ENCODE measurements at regions not wholly inside any gene's neighbourhood (a gene's known extent, or its start where the extent isn't known, plus 50 kb on each side); places are given as distances from the start of the nearest gene placed in this dataset.

DNA sequence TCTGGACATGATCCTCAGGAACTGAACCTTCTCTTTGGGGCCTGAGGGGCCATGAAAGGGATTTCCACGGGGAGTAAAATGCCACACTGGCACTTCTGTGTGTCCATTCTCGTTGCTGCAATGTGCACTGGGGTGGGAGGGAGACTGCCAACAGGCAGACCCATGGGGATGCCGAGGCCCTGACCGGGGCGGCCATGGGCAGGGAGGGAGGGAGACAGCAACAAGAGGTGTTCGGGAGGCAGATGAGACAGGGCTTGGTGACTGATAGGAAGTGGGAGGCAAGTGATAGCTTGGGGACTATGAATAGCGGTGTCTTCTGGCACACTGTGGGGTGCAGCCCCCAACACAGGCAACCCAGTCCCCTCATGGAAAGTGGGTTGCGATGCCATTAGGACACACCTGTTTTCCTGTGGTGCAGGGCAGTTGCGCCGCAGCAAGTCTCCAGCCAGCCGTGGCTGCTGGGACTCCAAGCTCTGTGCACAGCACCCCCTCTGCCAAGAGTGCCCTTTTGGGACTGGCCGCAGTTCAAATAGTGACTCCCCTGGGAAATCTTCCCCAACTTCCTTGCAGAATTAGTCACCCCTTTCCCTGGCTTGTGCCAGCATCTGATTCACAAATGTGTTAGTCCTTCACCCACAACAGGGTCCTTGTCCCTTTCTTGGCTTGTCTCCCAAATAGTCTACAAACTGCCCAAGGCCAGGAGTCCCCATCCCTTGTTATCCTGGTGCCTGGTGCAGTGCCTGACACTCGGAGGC is 88.8 kb downstream of the CHST1 start:
- no peak for DNase-seq (ENCODE audit: low spot score)
- no peaks in the 10 kb centered on the region for H3K27me3 ChIP-seq (ENCODE audit: control insufficient read depth in 4 of 4, insufficient read depth in 4 of 4, low read length in 3 of 4)

More for the DNA sequence above, 88.8 kb downstream of the CHST1 start:
- Histone ChIP-seq H3K4me1 (ENCODE audit: control insufficient read depth in 4 of 4, insufficient read depth in 4 of 4, low read length in 3 of 4) (no peaks in the 10 kb centered on the region), H3K4me3 (ENCODE audit: low read depth in 1 of 3, low read length in 3 of 3) (no peak overlapping the region), H3K36me3 (ENCODE audit: control insufficient read depth in 4 of 4, insufficient read depth in 3 of 4, low read depth in 1 of 4, low read length in 3 of 4) (no peaks in the 10 kb centered on the region), H3K9me3 (ENCODE audit: control insufficient read depth in 4 of 4, low read length in 3 of 4) (no peaks in the 10 kb centered on the region), H3K27ac (ENCODE audit: low read depth in 1 of 2, low read length in 2 of 2) (no peak overlapping the region), H3K9ac (ENCODE audit: low read depth in 1 of 2, low read length in 2 of 2) (no peak overlapping the region)
- WGBS = 74% methylated on average over 13 of the region's 13 CpGs
- TF ChIP-seq FOXA1 (IDR thresholded peaks at IDR 0.05) (no peak), JUND (IDR thresholded peaks at IDR 0.05) (no peak), HNF4G (IDR thresholded peaks at IDR 0.05) (no peak), YY1 (IDR thresholded peaks at IDR 0.05) (no peak), NR2F2 (IDR thresholded peaks at IDR 0.05) (no peak), EGR1 (IDR thresholded peaks at IDR 0.05; ENCODE audit: low read depth in 2 of 2) (no peak), GABPA (IDR thresholded peaks at IDR 0.05 in 1 of 2, conservative IDR thresholded peaks at IDR 0.05 in 1 of 2) (no peak), TAF1 (conservative IDR thresholded peaks at IDR 0.05) (no peak), SP1 (IDR thresholded peaks at IDR 0.05) (no peak)
- TF ChIP-seq, protein P1, sequence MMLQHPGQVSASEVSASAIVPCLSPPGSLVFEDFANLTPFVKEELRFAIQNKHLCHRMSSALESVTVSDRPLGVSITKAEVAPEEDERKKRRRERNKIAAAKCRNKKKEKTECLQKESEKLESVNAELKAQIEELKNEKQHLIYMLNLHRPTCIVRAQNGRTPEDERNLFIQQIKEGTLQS (IDR thresholded peaks at IDR 0.05) = no peak
- TF ChIP-seq, protein P2, sequence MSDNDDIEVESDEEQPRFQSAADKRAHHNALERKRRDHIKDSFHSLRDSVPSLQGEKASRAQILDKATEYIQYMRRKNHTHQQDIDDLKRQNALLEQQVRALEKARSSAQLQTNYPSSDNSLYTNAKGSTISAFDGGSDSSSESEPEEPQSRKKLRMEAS (IDR thresholded peaks at IDR 0.05) = no peak
- TF ChIP-seq, protein P3, sequence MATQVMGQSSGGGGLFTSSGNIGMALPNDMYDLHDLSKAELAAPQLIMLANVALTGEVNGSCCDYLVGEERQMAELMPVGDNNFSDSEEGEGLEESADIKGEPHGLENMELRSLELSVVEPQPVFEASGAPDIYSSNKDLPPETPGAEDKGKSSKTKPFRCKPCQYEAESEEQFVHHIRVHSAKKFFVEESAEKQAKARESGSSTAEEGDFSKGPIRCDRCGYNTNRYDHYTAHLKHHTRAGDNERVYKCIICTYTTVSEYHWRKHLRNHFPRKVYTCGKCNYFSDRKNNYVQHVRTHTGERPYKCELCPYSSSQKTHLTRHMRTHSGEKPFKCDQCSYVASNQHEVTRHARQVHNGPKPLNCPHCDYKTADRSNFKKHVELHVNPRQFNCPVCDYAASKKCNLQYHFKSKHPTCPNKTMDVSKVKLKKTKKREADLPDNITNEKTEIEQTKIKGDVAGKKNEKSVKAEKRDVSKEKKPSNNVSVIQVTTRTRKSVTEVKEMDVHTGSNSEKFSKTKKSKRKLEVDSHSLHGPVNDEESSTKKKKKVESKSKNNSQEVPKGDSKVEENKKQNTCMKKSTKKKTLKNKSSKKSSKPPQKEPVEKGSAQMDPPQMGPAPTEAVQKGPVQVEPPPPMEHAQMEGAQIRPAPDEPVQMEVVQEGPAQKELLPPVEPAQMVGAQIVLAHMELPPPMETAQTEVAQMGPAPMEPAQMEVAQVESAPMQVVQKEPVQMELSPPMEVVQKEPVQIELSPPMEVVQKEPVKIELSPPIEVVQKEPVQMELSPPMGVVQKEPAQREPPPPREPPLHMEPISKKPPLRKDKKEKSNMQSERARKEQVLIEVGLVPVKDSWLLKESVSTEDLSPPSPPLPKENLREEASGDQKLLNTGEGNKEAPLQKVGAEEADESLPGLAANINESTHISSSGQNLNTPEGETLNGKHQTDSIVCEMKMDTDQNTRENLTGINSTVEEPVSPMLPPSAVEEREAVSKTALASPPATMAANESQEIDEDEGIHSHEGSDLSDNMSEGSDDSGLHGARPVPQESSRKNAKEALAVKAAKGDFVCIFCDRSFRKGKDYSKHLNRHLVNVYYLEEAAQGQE (IDR thresholded peaks at IDR 0.05) = no peak
- TF ChIP-seq, protein P4, sequence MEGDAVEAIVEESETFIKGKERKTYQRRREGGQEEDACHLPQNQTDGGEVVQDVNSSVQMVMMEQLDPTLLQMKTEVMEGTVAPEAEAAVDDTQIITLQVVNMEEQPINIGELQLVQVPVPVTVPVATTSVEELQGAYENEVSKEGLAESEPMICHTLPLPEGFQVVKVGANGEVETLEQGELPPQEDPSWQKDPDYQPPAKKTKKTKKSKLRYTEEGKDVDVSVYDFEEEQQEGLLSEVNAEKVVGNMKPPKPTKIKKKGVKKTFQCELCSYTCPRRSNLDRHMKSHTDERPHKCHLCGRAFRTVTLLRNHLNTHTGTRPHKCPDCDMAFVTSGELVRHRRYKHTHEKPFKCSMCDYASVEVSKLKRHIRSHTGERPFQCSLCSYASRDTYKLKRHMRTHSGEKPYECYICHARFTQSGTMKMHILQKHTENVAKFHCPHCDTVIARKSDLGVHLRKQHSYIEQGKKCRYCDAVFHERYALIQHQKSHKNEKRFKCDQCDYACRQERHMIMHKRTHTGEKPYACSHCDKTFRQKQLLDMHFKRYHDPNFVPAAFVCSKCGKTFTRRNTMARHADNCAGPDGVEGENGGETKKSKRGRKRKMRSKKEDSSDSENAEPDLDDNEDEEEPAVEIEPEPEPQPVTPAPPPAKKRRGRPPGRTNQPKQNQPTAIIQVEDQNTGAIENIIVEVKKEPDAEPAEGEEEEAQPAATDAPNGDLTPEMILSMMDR (IDR thresholded peaks at IDR 0.05; ENCODE audit: low read depth, low read length, missing input control) = no peak
- TF ChIP-seq, protein P5, sequence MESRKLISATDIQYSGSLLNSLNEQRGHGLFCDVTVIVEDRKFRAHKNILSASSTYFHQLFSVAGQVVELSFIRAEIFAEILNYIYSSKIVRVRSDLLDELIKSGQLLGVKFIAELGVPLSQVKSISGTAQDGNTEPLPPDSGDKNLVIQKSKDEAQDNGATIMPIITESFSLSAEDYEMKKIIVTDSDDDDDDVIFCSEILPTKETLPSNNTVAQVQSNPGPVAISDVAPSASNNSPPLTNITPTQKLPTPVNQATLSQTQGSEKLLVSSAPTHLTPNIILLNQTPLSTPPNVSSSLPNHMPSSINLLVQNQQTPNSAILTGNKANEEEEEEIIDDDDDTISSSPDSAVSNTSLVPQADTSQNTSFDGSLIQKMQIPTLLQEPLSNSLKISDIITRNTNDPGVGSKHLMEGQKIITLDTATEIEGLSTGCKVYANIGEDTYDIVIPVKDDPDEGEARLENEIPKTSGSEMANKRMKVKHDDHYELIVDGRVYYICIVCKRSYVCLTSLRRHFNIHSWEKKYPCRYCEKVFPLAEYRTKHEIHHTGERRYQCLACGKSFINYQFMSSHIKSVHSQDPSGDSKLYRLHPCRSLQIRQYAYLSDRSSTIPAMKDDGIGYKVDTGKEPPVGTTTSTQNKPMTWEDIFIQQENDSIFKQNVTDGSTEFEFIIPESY (IDR thresholded peaks at IDR 0.05) = no peak

Data from liver (tissue), 8 donors.